Right cardiac atrium (tissue), 5 donors: ENCODE measurements at regions not wholly inside any gene's neighbourhood (a gene's known extent, or its start where the extent isn't known, plus 50 kb on each side); places are given as distances from the start of the nearest gene placed in this dataset.

ENCODE experiments used
- ATAC-seq, 2 donors: fragments of 200-7000 bp; cut with Tn5 transposase; one replicate each; pipeline versions ENCODE4 v1.8.0 to v1.9.1; 2020; ENCODE audit warnings: moderate library complexity in 2 of 2, mild to moderate bottlenecking in 1 of 2
- DNase-seq, 3 donors: peaks; one replicate each; pipeline ENCODE4 v3.0.0-alpha.2; 2020
- H3K27ac ChIP-seq: one replicate; pipeline ENCODE4 v1.5.1; 2013; ENCODE audit warnings: mild to moderate bottlenecking, low read length, control low read depth, moderate library complexity
- H3K27me3 ChIP-seq: one replicate; pipeline ENCODE4 v1.6.1; 2013; ENCODE audit not compliant: control insufficient read depth, insufficient read depth
- H3K4me1 ChIP-seq: one replicate; pipeline ENCODE4 v1.6.1; 2013; ENCODE audit warnings: low read length; ENCODE audit not compliant: control insufficient read depth, insufficient read depth
- H3K4me3 ChIP-seq: one replicate; pipeline ENCODE4 v1.5.1; 2013; ENCODE audit warnings: low read length, control low read depth
- H3K9me3 ChIP-seq: one replicate; pipeline ENCODE4 v1.6.1; 2013; ENCODE audit warnings: low read length; ENCODE audit not compliant: control insufficient read depth
- WGBS: extraction: QIAGEN DNeasy Blood & Tissue Kit; methylation state at CpG from one replicate; pipeline ENCODE4 v1.1.7; 2013; 5-methylcytosine and 5-hydroxymethylcytosine counted together
- intact Hi-C, 4 donors: fragments of 100-400 bp; cut with DNase I; formaldehyde crosslinking; loops; one replicate each; pipeline versions ENCODE4 v1.11.0 to v1.14.0; 2022 to 2023
- donor health status: healthy with polysubstance abuse.
- donor health status: DM: no; HTN: yes; CAD: no.
- donor health status: DM: no; HTN: no; CAD: no.
- donor health status: DM: no; HTN: yes; CAD: no; lungs with severe emphysema.
- donor health status: DM: yes; HTN: yes; CAD: no.

- DNase-seq = no peak
- Histone ChIP-seq H3K4me1 (no peaks in the 10 kb centered on the region), H3K27ac (no peak overlapping the region), H3K4me3 (no peak overlapping the region), H3K27me3 (no peaks in the 10 kb centered on the region), H3K9me3 (no peaks in the 10 kb centered on the region)
- ATAC-seq = no peak
- intact Hi-C loops = loop anchor here in 2 of 4 donors (5.0 kb wide), 1 partner anchor 316 kb away; no protein-coding TSS in a partner anchor
- WGBS = 97% methylated on average over 9 of the region's 9 CpGs
Measured at GRCh38 chr9:89917861-89918260, 313.0 kb downstream of the GADD45G start.

- Histone ChIP-seq H3K9me3 (no peaks in the 10 kb centered on the region), H3K4me3 (no peak overlapping the region), H3K27ac (no peak overlapping the region), H3K27me3 (no peaks in the 10 kb centered on the region), H3K4me1 (no peaks in the 10 kb centered on the region)
- intact Hi-C loops = loop anchor here in 2 of 4 donors (5.0 kb wide), 1 partner anchor 317 kb away; no protein-coding TSS in a partner anchor
- peak in 1 of 3 donors; percentile 64 for DNase-seq
- WGBS = 55% methylated on average over 12 of the region's 12 CpGs
- ATAC-seq = peak; percentile 77 to 90
Measured at GRCh38 chr9:89919171-89919681, 314.4 kb downstream of the GADD45G start.

- intact Hi-C loops = loop anchor here in 1 of 4 donors (10.0 kb wide), 1 partner anchor 185 kb away; no protein-coding TSS in a partner anchor
- DNase-seq (no peak), ATAC-seq (no peak)
- Histone ChIP-seq H3K4me3 (no peak overlapping the region), H3K4me1 (no peaks in the 10 kb centered on the region), H3K27me3 (no peaks in the 10 kb centered on the region), H3K9me3 (no peaks in the 10 kb centered on the region), H3K27ac (no peak overlapping the region)
- WGBS = 92% methylated on average over 5 of the region's 5 CpGs
Measured at GRCh38 chr9:89920131-89920530, 315.3 kb downstream of the GADD45G start.

GRCh38 chr9:89920951-89921350 lies 316.1 kb downstream of the GADD45G start:
- intact Hi-C loops = loop anchor here in 1 of 4 donors (10.0 kb wide), 1 partner anchor 184 kb away; no protein-coding TSS in a partner anchor
- Histone ChIP-seq H3K4me3 (no peak overlapping the region), H3K27ac (no peak overlapping the region), H3K4me1 (no peaks in the 10 kb centered on the region), H3K27me3 (no peaks in the 10 kb centered on the region), H3K9me3 (no peaks in the 10 kb centered on the region)
- ATAC-seq (no peak), DNase-seq (no peak)
- 84% methylated on average over 8 of the region's 8 CpGs for WGBS

- Histone ChIP-seq H3K4me3 (no peak overlapping the region), H3K27me3 (no peaks in the 10 kb centered on the region), H3K27ac (no peak overlapping the region), H3K4me1 (no peaks in the 10 kb centered on the region), H3K9me3 (no peaks in the 10 kb centered on the region)
- intact Hi-C loops = loop anchor here in 1 of 4 donors (10.0 kb wide), 1 partner anchor 183 kb away; no protein-coding TSS in a partner anchor
- DNase-seq (no peak), ATAC-seq (no peak)
- 65% methylated on average over 7 of the region's 7 CpGs for WGBS
Measured at GRCh38 chr9:89922099-89922498, 317.3 kb downstream of the GADD45G start.

- DNase-seq = no peak
- Histone ChIP-seq H3K9me3 (no peaks in the 10 kb centered on the region), H3K27me3 (no peaks in the 10 kb centered on the region), H3K4me3 (no peak overlapping the region), H3K27ac (no peak overlapping the region), H3K4me1 (no peaks in the 10 kb centered on the region)
- intact Hi-C loops = loop anchor here in 1 of 4 donors (10.0 kb wide), 1 partner anchor 182 kb away; no protein-coding TSS in a partner anchor
- WGBS = 90% methylated on average over 7 of the region's 7 CpGs
- no peak for ATAC-seq
Measured at GRCh38 chr9:89923174-89923573, 318.4 kb downstream of the GADD45G start.

GRCh38 chr9:89923961-89924504 lies 319.2 kb downstream of the GADD45G start:
- no peaks in the 10 kb centered on the region for H3K27me3 ChIP-seq
- H3K4me3 ChIP-seq = no peak overlapping the region
- no peak for DNase-seq
- H3K27ac ChIP-seq = no peak overlapping the region
- 50% methylated on average over 12 of the region's 12 CpGs for WGBS
- intact Hi-C loops = loop anchor here in 1 of 4 donors (10.0 kb wide), 1 partner anchor 181 kb away; no protein-coding TSS in a partner anchor
- peak in 1 of 2 donors; percentile 42 for ATAC-seq
- no peaks in the 10 kb centered on the region for H3K9me3 ChIP-seq
- H3K4me1 ChIP-seq = no peaks in the 10 kb centered on the region

GRCh38 chr9:89924611-89925010 lies 319.8 kb downstream of the GADD45G start:
- Histone ChIP-seq H3K27ac (no peak overlapping the region), H3K4me1 (peaks cover 3% of the 10 kb centered on the region), H3K4me3 (no peak overlapping the region), H3K27me3 (no peaks in the 10 kb centered on the region), H3K9me3 (no peaks in the 10 kb centered on the region)
- no peak for ATAC-seq
- DNase-seq = no peak
- intact Hi-C loops = loop anchor here in 2 of 4 donors (5.0 to 10.0 kb wide), 2 partner anchors 167 to 180 kb away; no protein-coding TSS in a partner anchor
- WGBS = 97% methylated on average over 2 of the region's 2 CpGs

- 83% methylated on average over 5 of the region's 5 CpGs for WGBS
- no peak for DNase-seq
- H3K4me1 ChIP-seq = peaks cover 10% of the 10 kb centered on the region
- ATAC-seq = no peak
- no peaks in the 10 kb centered on the region for H3K9me3 ChIP-seq
- intact Hi-C loops = loop anchor here in 2 of 4 donors (5.0 to 10.0 kb wide), 2 partner anchors 169 to 179 kb away; no protein-coding TSS in a partner anchor
- H3K4me3 ChIP-seq = no peak overlapping the region
- no peak overlapping the region for H3K27ac ChIP-seq
- H3K27me3 ChIP-seq = no peaks in the 10 kb centered on the region
Measured at GRCh38 chr9:89926167-89926566, 321.4 kb downstream of the GADD45G start.

- Histone ChIP-seq H3K9me3 (no peaks in the 10 kb centered on the region), H3K4me3 (no peak overlapping the region), H3K4me1 (peaks cover 10% of the 10 kb centered on the region), H3K27ac (no peak overlapping the region), H3K27me3 (no peaks in the 10 kb centered on the region)
- no peak for DNase-seq
- intact Hi-C loops = loop anchor here in 2 of 4 donors (5.0 to 10.0 kb wide), 2 partner anchors 169 to 178 kb away; no protein-coding TSS in a partner anchor
- no peak for ATAC-seq
- WGBS = 48% methylated on average over 7 of the region's 7 CpGs
Measured at GRCh38 chr9:89926691-89927220, 321.9 kb downstream of the GADD45G start.

GRCh38 chr9:89928106-89928505 lies 323.3 kb downstream of the GADD45G start:
- ATAC-seq = no peak
- H3K27ac ChIP-seq = no peak overlapping the region
- no peaks in the 10 kb centered on the region for H3K27me3 ChIP-seq
- intact Hi-C loops = loop anchor here in 2 of 4 donors (5.0 to 10.0 kb wide), 2 partner anchors 171 to 177 kb away; no protein-coding TSS in a partner anchor
- no peaks in the 10 kb centered on the region for H3K9me3 ChIP-seq
- no peak for DNase-seq
- no peak overlapping the region for H3K4me3 ChIP-seq
- 94% methylated on average over 1 of the region's 1 CpG for WGBS
- H3K4me1 ChIP-seq = peaks cover 10% of the 10 kb centered on the region
